ENCODE measurements at regions not wholly inside any gene's neighbourhood (a gene's known extent, or its start where the extent isn't known, plus 50 kb on each side); places are given as distances from the start of the nearest gene placed in this dataset.

- TF ChIP-seq, protein P1, sequence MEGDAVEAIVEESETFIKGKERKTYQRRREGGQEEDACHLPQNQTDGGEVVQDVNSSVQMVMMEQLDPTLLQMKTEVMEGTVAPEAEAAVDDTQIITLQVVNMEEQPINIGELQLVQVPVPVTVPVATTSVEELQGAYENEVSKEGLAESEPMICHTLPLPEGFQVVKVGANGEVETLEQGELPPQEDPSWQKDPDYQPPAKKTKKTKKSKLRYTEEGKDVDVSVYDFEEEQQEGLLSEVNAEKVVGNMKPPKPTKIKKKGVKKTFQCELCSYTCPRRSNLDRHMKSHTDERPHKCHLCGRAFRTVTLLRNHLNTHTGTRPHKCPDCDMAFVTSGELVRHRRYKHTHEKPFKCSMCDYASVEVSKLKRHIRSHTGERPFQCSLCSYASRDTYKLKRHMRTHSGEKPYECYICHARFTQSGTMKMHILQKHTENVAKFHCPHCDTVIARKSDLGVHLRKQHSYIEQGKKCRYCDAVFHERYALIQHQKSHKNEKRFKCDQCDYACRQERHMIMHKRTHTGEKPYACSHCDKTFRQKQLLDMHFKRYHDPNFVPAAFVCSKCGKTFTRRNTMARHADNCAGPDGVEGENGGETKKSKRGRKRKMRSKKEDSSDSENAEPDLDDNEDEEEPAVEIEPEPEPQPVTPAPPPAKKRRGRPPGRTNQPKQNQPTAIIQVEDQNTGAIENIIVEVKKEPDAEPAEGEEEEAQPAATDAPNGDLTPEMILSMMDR (IDR thresholded peaks at IDR 0.05) = no peak
- ATAC-seq (ENCODE audit: insufficient number of reproducible peaks, low FRiP score, low read depth) = no peak
- DNase-seq (ENCODE audit: low spot score) = no peak
- Histone ChIP-seq H3K4me3 (no peak overlapping the region), H3K27ac (no peak overlapping the region), H3K9me3 (no peaks in the 10 kb centered on the region), H3K36me3 (no peaks in the 10 kb centered on the region), H3K4me1 (ENCODE audit: control insufficient read depth in 1 of 2, low read depth in 2 of 2) (no peaks in the 10 kb centered on the region), H3K27me3 (replicated peaks; ENCODE audit: insufficient read depth) (no peaks in the 10 kb centered on the region)
Measured at GRCh38 chr17:55668312-55668920, 54.2 kb downstream of the TMEM100 start.

DNA sequence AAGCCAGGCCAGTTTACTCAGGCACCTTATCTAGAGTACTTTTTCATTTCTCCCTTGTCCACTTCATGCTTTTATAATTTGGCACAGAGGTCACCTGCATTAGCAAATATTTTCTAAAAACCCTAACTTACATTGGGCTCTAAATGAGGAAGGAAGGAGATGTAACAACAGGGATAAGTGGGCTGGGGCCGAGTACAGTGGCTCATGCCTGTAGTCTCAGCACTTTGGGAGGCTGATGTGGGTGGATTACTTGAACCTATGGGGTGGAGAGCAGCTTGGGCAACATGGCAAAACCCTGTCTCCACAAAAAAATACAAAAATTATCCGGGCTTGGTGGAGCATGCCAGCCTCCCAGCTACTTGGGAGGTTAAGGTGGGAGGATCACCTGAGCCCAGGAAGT, 55.9 kb downstream of the TMEM100 start:
- H3K9me3 ChIP-seq = no peaks in the 10 kb centered on the region
- H3K4me3 ChIP-seq = no peak overlapping the region
- TF ChIP-seq, protein P1 (IDR thresholded peaks at IDR 0.05) = no peak
- no peaks in the 10 kb centered on the region for H3K27me3 ChIP-seq (replicated peaks; ENCODE audit: insufficient read depth)
- DNase-seq (ENCODE audit: low spot score) (no peak), ATAC-seq (ENCODE audit: insufficient number of reproducible peaks, low FRiP score, low read depth) (no peak)
- H3K27ac ChIP-seq = no peak overlapping the region
- H3K4me1 ChIP-seq (ENCODE audit: control insufficient read depth in 1 of 2, low read depth in 2 of 2) = no peaks in the 10 kb centered on the region
- H3K36me3 ChIP-seq = no peaks in the 10 kb centered on the region

- DNase-seq (ENCODE audit: low spot score) (no peak), ATAC-seq (ENCODE audit: insufficient number of reproducible peaks, low FRiP score, low read depth) (no peak)
- Histone ChIP-seq H3K9me3 (no peaks in the 10 kb centered on the region), H3K27ac (no peak overlapping the region), H3K4me1 (ENCODE audit: control insufficient read depth in 1 of 2, low read depth in 2 of 2) (no peaks in the 10 kb centered on the region), H3K4me3 (no peak overlapping the region), H3K27me3 (replicated peaks; ENCODE audit: insufficient read depth) (no peaks in the 10 kb centered on the region), H3K36me3 (no peaks in the 10 kb centered on the region)
- TF ChIP-seq, protein P1 (IDR thresholded peaks at IDR 0.05) = no peak
Measured at GRCh38 chr17:55664287-55664686, 58.4 kb downstream of the TMEM100 start.

DNA sequence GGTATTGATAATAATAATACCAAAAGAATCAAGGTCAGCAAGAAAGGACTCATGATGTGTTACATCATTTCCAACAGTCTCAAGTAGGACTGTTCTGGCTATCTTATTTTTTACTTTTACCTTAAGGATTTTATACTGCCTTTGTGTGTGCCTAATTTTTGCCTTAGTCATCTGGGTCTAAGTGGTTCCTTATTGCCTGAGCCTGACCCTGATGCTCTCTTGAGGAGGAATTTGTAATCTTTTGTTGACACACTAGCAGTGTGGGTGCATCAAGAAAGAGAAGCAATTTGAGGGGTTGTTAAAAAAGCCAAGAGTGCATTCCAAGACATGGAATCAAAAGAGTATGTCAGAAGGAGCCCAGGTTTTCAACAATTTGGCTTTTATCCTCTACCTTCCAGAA, 59.3 kb downstream of the TMEM100 start:
- Histone ChIP-seq H3K4me1 (ENCODE audit: control insufficient read depth in 1 of 2, low read depth in 2 of 2) (no peaks in the 10 kb centered on the region), H3K36me3 (no peaks in the 10 kb centered on the region), H3K4me3 (no peak overlapping the region), H3K27me3 (replicated peaks; ENCODE audit: insufficient read depth) (no peaks in the 10 kb centered on the region), H3K27ac (no peak overlapping the region), H3K9me3 (no peaks in the 10 kb centered on the region)
- ATAC-seq (ENCODE audit: insufficient number of reproducible peaks, low FRiP score, low read depth) = no peak
- TF ChIP-seq, protein P1 (IDR thresholded peaks at IDR 0.05) = no peak
- no peak for DNase-seq (ENCODE audit: low spot score)

DNA sequence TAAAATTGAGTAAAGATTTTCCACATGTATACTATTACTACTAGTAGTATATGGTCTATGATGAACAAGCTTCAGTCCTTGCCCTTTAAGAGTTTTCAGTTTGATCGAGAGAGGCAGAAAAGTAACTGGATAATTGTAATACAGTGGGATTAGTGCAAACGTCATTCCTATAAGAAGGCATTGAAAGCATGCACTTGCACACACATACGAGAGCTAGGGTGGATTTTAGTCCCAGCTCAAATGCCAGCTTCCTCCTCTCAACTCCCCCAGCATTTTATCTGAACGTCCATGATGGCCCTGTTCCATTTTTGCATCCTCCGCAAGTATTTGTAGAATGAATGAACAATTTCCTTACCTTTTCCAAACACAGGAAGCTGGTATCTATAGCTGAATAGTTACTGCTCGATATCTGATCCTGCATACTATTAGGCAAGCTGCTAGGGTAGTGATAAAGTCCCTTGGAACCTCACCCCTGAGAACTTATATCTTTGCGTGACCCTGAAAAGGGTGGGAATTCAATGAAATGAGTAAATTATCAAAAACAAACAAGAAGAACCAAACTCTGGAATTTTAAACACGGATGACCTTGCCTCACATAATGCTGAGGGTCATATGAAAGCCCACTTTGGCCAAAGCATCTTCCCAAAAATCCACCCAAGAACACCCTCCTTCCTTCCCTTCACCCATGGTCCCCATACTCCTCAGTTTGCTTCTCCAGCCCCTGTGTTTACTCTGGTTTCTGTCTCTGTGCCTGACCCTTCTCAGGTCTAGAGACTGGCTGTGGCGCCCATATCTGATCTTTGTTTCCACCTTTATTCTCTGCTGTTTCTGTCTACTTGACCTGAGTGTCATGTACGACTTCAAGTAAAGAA, 60.5 kb downstream of the TMEM100 start:
- Histone ChIP-seq H3K4me3 (no peak overlapping the region), H3K4me1 (ENCODE audit: control insufficient read depth in 1 of 2, low read depth in 2 of 2) (no peaks in the 10 kb centered on the region), H3K9me3 (no peaks in the 10 kb centered on the region), H3K27me3 (replicated peaks; ENCODE audit: insufficient read depth) (no peaks in the 10 kb centered on the region), H3K27ac (no peak overlapping the region), H3K36me3 (no peaks in the 10 kb centered on the region)
- DNase-seq (ENCODE audit: low spot score) (no peak), ATAC-seq (ENCODE audit: insufficient number of reproducible peaks, low FRiP score, low read depth) (no peak)
- TF ChIP-seq, protein P1 (IDR thresholded peaks at IDR 0.05) = no peak
